Non-pigmented ciliary epithelial cell (primary cell): ENCODE measurements at regions not wholly inside any gene's neighbourhood (a gene's known extent, or its start where the extent isn't known, plus 50 kb on each side); places are given as distances from the start of the nearest gene placed in this dataset.
A peak's percentile ranks its signal among the peaks of the same experiment; 100 is the strongest.

Experiments used
- DNase-seq: peaks from one replicate; pipeline ENCODE4 v3.0.0-alpha.2; 2010; ENCODE audit warnings: low read depth

GRCh38 chr3:115475178-115476041 lies 147.9 kb upstream of the GAP43 start:
- no peak for DNase-seq

GRCh38 chr3:115476472-115476871 lies 146.8 kb upstream of the GAP43 start:
- no peak for DNase-seq

- DNase-seq = no peak
These were observed 145.0 kb upstream of the GAP43 start for GRCh38 chr3:115478359-115478758.

- no peak for DNase-seq
These were observed 136.4 kb upstream of the GAP43 start for GRCh38 chr3:115486880-115487279.

GRCh38 chr3:115487968-115488367 lies 135.3 kb upstream of the GAP43 start:
- no peak for DNase-seq

GRCh38 chr3:115488409-115488808 lies 134.9 kb upstream of the GAP43 start:
- no peak for DNase-seq

- DNase-seq = no peak
These were observed 128.5 kb upstream of the GAP43 start for GRCh38 chr3:115494826-115495225.

- DNase-seq = no peak
These were observed 124.9 kb upstream of the GAP43 start for GRCh38 chr3:115498421-115498820.

GRCh38 chr3:115498898-115499297 lies 124.4 kb upstream of the GAP43 start:
- DNase-seq = no peak

- no peak for DNase-seq
These were observed 123.6 kb upstream of the GAP43 start for GRCh38 chr3:115499666-115500065.

GRCh38 chr3:115500795-115501194 lies 122.5 kb upstream of the GAP43 start:
- DNase-seq = no peak

GRCh38 chr3:115502128-115502527 lies 121.2 kb upstream of the GAP43 start:
- DNase-seq = no peak

- DNase-seq = no peak
These were observed 119.9 kb upstream of the GAP43 start for GRCh38 chr3:115503394-115503793.

- no peak for DNase-seq
These were observed 114.7 kb upstream of the GAP43 start for GRCh38 chr3:115508562-115508961.

- no peak for DNase-seq
These were observed 110.5 kb upstream of the GAP43 start for GRCh38 chr3:115512565-115513415.

- DNase-seq = no peak
These were observed 109.9 kb upstream of the GAP43 start for GRCh38 chr3:115513416-115513800.

- DNase-seq = no peak
These were observed 105.8 kb upstream of the GAP43 start for GRCh38 chr3:115517457-115518050.

- DNase-seq = peak; percentile 20
These were observed 105.0 kb upstream of the GAP43 start for GRCh38 chr3:115518100-115518852.

- DNase-seq = no peak
These were observed 103.1 kb upstream of the GAP43 start for GRCh38 chr3:115520241-115520640.

- no peak for DNase-seq
These were observed 102.6 kb upstream of the GAP43 start for GRCh38 chr3:115520651-115521245.

GRCh38 chr3:115523458-115523857 lies 99.9 kb upstream of the GAP43 start:
- DNase-seq = no peak

GRCh38 chr3:115524549-115524948 lies 98.8 kb upstream of the GAP43 start:
- no peak for DNase-seq
